SK-N-SH (cell line): ENCODE measurements at regions not wholly inside any gene's neighbourhood (a gene's known extent, or its start where the extent isn't known, plus 50 kb on each side); places are given as distances from the start of the nearest gene placed in this dataset.

ENCODE experiments used
- CTCF ChIA-PET: fragments of 300-600, 350-600 bp; formaldehyde crosslinking; extraction: SDS; loops from one replicate; lab custom pipeline; 2021; lab: Yijun Ruan, JAX
- POLR2A ChIA-PET: fragments of 350-600 bp; sonication (Branson Sonifier 250); formaldehyde crosslinking; extraction: SDS; loops from one replicate; lab custom pipeline; 2020; ENCODE audit warnings: antibody characterized with exemption, inconsistent platforms; lab: Yijun Ruan, JAX
- DNase-seq: peaks from one replicate; pipeline ENCODE4 v3.0.0; 2012
- H2AFZ ChIP-seq: fragments of 200-600 bp; sonication (generic); 2 replicates; pipeline ENCODE4 v1.8.1; 2016; ENCODE audit warnings: antibody characterized with exemption, mild to moderate bottlenecking, low read depth
- H3F3A ChIP-seq: fragments of 200-600 bp; sonication (generic); replicated peaks from 2 replicates; pipeline ENCODE3; 2016; ENCODE audit warnings: antibody characterized with exemption, mild to moderate bottlenecking; ENCODE audit not compliant: insufficient read depth
- H3K27ac ChIP-seq, 2 experiments: fragments of 200-500 bp in 1 of 2; fragments of 200-600 bp in 1 of 2; sonication (Bioruptor generic) in 1 of 2; sonication (generic), shearing (Covaris generic) in 1 of 2; 2 replicates each; pipeline versions ENCODE4 v1.5.1 to v1.6.1; 2014 to 2016; ENCODE audit warnings: low read depth in 2 of 2, inconsistent platforms in 1 of 2, low read length in 1 of 2, mild to moderate bottlenecking in 1 of 2, mixed read lengths in 1 of 2
- H3K27me3 ChIP-seq: fragments of 200-600 bp; sonication (generic), shearing (Covaris generic); 2 replicates; pipeline ENCODE4 v1.6.1; 2016; ENCODE audit warnings: mixed run types; ENCODE audit not compliant: insufficient read depth
- H3K36me3 ChIP-seq, 2 experiments: fragments of 200-500 bp in 1 of 2; fragments of 200-600 bp in 1 of 2; sonication (Bioruptor generic) in 1 of 2; sonication (generic) in 1 of 2; replicated peaks in 1 of 2; 2 replicates each; pipeline versions ENCODE3 to v1.5.1; 2014 to 2016; ENCODE audit warnings: low read length in 1 of 2, mild to moderate bottlenecking in 1 of 2; ENCODE audit not compliant: insufficient read depth in 2 of 2, control insufficient read depth in 1 of 2
- H3K4me1 ChIP-seq, 2 experiments: fragments of 200-500 bp in 1 of 2; fragments of 200-600 bp in 1 of 2; sonication (Bioruptor generic) in 1 of 2; sonication (generic), shearing (Covaris generic) in 1 of 2; 2 replicates each; pipeline versions ENCODE4 v1.5.1 to v1.6.1; 2014 to 2016; ENCODE audit warnings: low read depth in 1 of 2, low read length in 1 of 2, mixed run types in 1 of 2; ENCODE audit not compliant: insufficient read depth in 2 of 2, control insufficient read depth in 1 of 2
- H3K4me2 ChIP-seq: fragments of 200-600 bp; sonication (generic), shearing (Covaris generic); 2 replicates; pipeline ENCODE4 v1.6.1; 2017; ENCODE audit warnings: mixed run types
- H3K4me3 ChIP-seq, 2 experiments: fragments of 200-500 bp in 1 of 2; fragments of 200-600 bp in 1 of 2; sonication (Bioruptor generic) in 1 of 2; sonication (generic), shearing (Covaris generic) in 1 of 2; 2 replicates each; pipeline versions ENCODE4 v1.5.1 to v1.8.1; 2014 to 2016; ENCODE audit warnings: low read depth in 2 of 2, inconsistent platforms in 1 of 2, low read length in 1 of 2, mild to moderate bottlenecking in 1 of 2, mixed read lengths in 1 of 2, moderate library complexity in 1 of 2
- H3K79me2 ChIP-seq: fragments of 200-600 bp; sonication (generic); 2 replicates; pipeline ENCODE4 v1.8.1; 2017; ENCODE audit warnings: mild to moderate bottlenecking; ENCODE audit not compliant: insufficient read depth
- H3K9ac ChIP-seq: fragments of 200-600 bp; sonication (generic); 2 replicates; pipeline ENCODE4 v1.6.1; 2017; ENCODE audit warnings: mixed run types
- H3K9me2 ChIP-seq: fragments of 200-600 bp; sonication (generic); 2 replicates; pipeline ENCODE4 v1.6.1; 2017; ENCODE audit warnings: mixed run types
- H3K9me3 ChIP-seq: fragments of 200-600 bp; sonication (generic); 2 replicates; pipeline ENCODE4 v1.6.1; 2017; ENCODE audit warnings: mixed run types, mild to moderate bottlenecking, moderate library complexity
- H4K20me1 ChIP-seq: fragments of 200-600 bp; sonication (generic); 2 replicates; pipeline ENCODE4 v1.6.1; 2017; ENCODE audit warnings: mild to moderate bottlenecking, mixed run types; ENCODE audit not compliant: insufficient read depth
- CHD2 ChIP-seq: fragments of 150-350 bp; IDR thresholded peaks from 2 replicates; pipeline ENCODE4 v1.6.1; 2018; ENCODE audit warnings: low read length; ENCODE audit not compliant: partially characterized antibody
- ELF1 ChIP-seq: IDR thresholded peaks from 2 replicates; pipeline ENCODE4 v1.4.0; 2012
- EP300 ChIP-seq, 2 experiments: IDR thresholded peaks; 2 replicates each; pipeline versions ENCODE4 v1.4.0 to v1.6.1; 2012; ENCODE audit warnings: borderline replicate concordance in 1 of 2, low read depth in 1 of 2, low read length in 1 of 2
- EZH2phosphoT487 ChIP-seq: fragments of 200-600 bp; sonication (generic); IDR thresholded peaks from 2 replicates; pipeline ENCODE4 v1.6.1; 2017; ENCODE audit warnings: low read depth, mixed run types, mild to moderate bottlenecking, antibody characterized with exemption, moderate library complexity, borderline replicate concordance
- FOXJ3 ChIP-seq: sonication (generic); formaldehyde crosslinking; IDR thresholded peaks from 2 replicates; pipeline ENCODE4 v1.5.1; 2020; ENCODE audit warnings: mild to moderate bottlenecking, missing genetic modification reagents
- GABPA ChIP-seq: IDR thresholded peaks from 2 replicates; pipeline ENCODE4 v1.4.0; 2012; ENCODE audit warnings: low read depth, mild to moderate bottlenecking
- JUND ChIP-seq: IDR thresholded peaks from 2 replicates; pipeline ENCODE4 v1.4.0; 2012
- MEF2A ChIP-seq: IDR thresholded peaks from 2 replicates; pipeline ENCODE4 v1.4.0; 2012; ENCODE audit warnings: low read depth, borderline replicate concordance
- MXI1 ChIP-seq: IDR thresholded peaks from 2 replicates; pipeline ENCODE4 v1.6.1; 2012; ENCODE audit warnings: mild to moderate bottlenecking, low read depth, low read length, improper control_type of control experiment
- NFIC ChIP-seq: IDR thresholded peaks from 2 replicates; pipeline ENCODE4 v1.4.0; 2012; ENCODE audit warnings: borderline replicate concordance
- NRF1 ChIP-seq: IDR thresholded peaks from 2 replicates; pipeline ENCODE4 v1.6.1; 2012; ENCODE audit warnings: low read depth, mild to moderate bottlenecking, low read length
- POLR2AphosphoS5 ChIP-seq: IDR thresholded peaks from 2 replicates; pipeline ENCODE4 v1.6.1; 2012; ENCODE audit warnings: low read depth, low read length
- RAD21 ChIP-seq: IDR thresholded peaks from 2 replicates; pipeline ENCODE4 v1.6.1; 2012; ENCODE audit warnings: mild to moderate bottlenecking, low read length
- RFX5 ChIP-seq: IDR thresholded peaks from 2 replicates; pipeline ENCODE4 v1.6.1; 2012; ENCODE audit warnings: mild to moderate bottlenecking, improper control_type of control experiment, low read length
- SIN3A ChIP-seq: IDR thresholded peaks from 2 replicates; pipeline ENCODE4 v1.6.1; 2012; ENCODE audit warnings: low read depth, mild to moderate bottlenecking, low read length, moderate library complexity, borderline replicate concordance
- SMC3 ChIP-seq: IDR thresholded peaks from 2 replicates; pipeline ENCODE4 v1.6.1; 2012; ENCODE audit warnings: low read depth, low read length, improper control_type of control experiment
- TAF1 ChIP-seq: IDR thresholded peaks from 2 replicates; pipeline ENCODE4 v1.6.1; 2012; ENCODE audit warnings: low read depth, mild to moderate bottlenecking, low read length, moderate library complexity, borderline replicate concordance
- TCF12 ChIP-seq: IDR thresholded peaks from 2 replicates; pipeline ENCODE4 v1.4.0; 2012
- TEAD4 ChIP-seq: IDR thresholded peaks from 2 replicates; pipeline ENCODE4 v1.4.0; 2012; ENCODE audit warnings: mild to moderate bottlenecking, borderline replicate concordance; ENCODE audit not compliant: insufficient read depth
- USF2 ChIP-seq: fragments of 150-350 bp; IDR thresholded peaks from 2 replicates; pipeline ENCODE4 v1.6.1; 2017; ENCODE audit warnings: antibody characterized with exemption, low read length, low read depth, borderline replicate concordance
- YY1 ChIP-seq: IDR thresholded peaks from 2 replicates; pipeline ENCODE4 v1.4.0; 2012; ENCODE audit warnings: low read depth, mild to moderate bottlenecking
- WGBS: methylation state at CpG from one replicate; pipeline ENCODE4 v1.1.6; 2017; ENCODE audit warnings: low lambda C conversion rate; 5-methylcytosine and 5-hydroxymethylcytosine counted together
- TF ChIP-seq, protein P1 (sequence below): fragments of 200-600 bp; sonication (generic); IDR thresholded peaks from 2 replicates; pipeline ENCODE4 v1.6.1; 2017; ENCODE audit warnings: antibody characterized with exemption, mild to moderate bottlenecking, moderate library complexity
- TF ChIP-seq, protein P2 (sequence below): fragments of 150-350 bp; IDR thresholded peaks from 2 replicates; pipeline ENCODE4 v1.6.1; 2016; ENCODE audit warnings: mild to moderate bottlenecking, low read depth, low read length
- TF ChIP-seq, protein P3 (sequence below): IDR thresholded peaks from 2 replicates; pipeline ENCODE4 v1.4.0; 2012; ENCODE audit warnings: low read depth
- TF ChIP-seq, protein P4 (sequence below): IDR thresholded peaks from 2 replicates; pipeline ENCODE4 v1.6.1; 2012; ENCODE audit warnings: mild to moderate bottlenecking, low read depth, low read length, moderate library complexity

DNA sequence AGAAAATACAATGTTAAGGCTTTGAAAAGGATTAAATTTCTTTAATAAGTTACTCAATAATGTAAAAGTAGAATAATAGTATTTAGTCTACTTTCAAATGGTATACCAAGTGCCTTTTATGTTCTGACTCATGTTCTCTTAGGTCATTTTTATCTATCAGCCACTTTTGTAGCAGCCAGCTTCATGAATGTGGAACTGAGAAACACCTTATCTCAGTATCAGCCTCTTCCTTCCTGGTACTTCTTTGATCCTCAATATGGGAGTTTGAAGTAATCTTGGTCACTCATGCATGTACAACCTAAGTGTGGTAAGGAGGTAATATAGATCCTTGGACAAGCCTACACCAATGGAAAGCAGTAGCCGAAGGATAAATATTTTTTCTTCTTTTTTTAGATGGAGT is 180.4 kb upstream of the NRXN1 start:
- no peak for DNase-seq

GRCh38 chr2:51208521-51208920 is 176.6 kb upstream of the NRXN1 start:
- DNase-seq = no peak
- Histone ChIP-seq H3K9me3 (no peaks in the 10 kb centered on the region; the same call in 1 of the 2 replicates), H3K27ac (no peak overlapping the region), H2AFZ (no peak overlapping the region), H3K4me2 (no peak overlapping the region), H3K9me2 (no peaks in the 10 kb centered on the region), H3F3A (no peaks in the 10 kb centered on the region), H3K79me2 (no peaks in the 10 kb centered on the region), H3K4me1 (no peaks in the 10 kb centered on the region), H3K4me3 (no peak overlapping the region), H3K9ac (no peak overlapping the region), H3K27me3 (no peaks in the 10 kb centered on the region), H3K36me3 (no peaks in the 10 kb centered on the region), H4K20me1 (no peaks in the 10 kb centered on the region)
- WGBS = 32% methylated on average over 1 of the region's 1 CpG
- POLR2A ChIA-PET = no interaction called here
- CTCF ChIA-PET = no interaction called here
- TF ChIP-seq TAF1 = no peak
- no peak for TF ChIP-seq RAD21
- TF ChIP-seq, protein P1, sequence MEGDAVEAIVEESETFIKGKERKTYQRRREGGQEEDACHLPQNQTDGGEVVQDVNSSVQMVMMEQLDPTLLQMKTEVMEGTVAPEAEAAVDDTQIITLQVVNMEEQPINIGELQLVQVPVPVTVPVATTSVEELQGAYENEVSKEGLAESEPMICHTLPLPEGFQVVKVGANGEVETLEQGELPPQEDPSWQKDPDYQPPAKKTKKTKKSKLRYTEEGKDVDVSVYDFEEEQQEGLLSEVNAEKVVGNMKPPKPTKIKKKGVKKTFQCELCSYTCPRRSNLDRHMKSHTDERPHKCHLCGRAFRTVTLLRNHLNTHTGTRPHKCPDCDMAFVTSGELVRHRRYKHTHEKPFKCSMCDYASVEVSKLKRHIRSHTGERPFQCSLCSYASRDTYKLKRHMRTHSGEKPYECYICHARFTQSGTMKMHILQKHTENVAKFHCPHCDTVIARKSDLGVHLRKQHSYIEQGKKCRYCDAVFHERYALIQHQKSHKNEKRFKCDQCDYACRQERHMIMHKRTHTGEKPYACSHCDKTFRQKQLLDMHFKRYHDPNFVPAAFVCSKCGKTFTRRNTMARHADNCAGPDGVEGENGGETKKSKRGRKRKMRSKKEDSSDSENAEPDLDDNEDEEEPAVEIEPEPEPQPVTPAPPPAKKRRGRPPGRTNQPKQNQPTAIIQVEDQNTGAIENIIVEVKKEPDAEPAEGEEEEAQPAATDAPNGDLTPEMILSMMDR = no peak
- no peak for TF ChIP-seq EZH2phosphoT487
- TF ChIP-seq NRF1 = no peak
- TF ChIP-seq, protein P2, sequence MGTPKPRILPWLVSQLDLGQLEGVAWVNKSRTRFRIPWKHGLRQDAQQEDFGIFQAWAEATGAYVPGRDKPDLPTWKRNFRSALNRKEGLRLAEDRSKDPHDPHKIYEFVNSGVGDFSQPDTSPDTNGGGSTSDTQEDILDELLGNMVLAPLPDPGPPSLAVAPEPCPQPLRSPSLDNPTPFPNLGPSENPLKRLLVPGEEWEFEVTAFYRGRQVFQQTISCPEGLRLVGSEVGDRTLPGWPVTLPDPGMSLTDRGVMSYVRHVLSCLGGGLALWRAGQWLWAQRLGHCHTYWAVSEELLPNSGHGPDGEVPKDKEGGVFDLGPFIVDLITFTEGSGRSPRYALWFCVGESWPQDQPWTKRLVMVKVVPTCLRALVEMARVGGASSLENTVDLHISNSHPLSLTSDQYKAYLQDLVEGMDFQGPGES = no peak
- no peak for TF ChIP-seq EP300 (IDR thresholded peaks at IDR 0.05; ENCODE audit: borderline replicate concordance in 1 of 2, low read depth in 1 of 2, low read length in 1 of 2)
- TF ChIP-seq USF2 = no peak
- TF ChIP-seq TEAD4 = no peak
- no peak for TF ChIP-seq NFIC
- no peak for TF ChIP-seq SMC3
- no peak for TF ChIP-seq YY1
- no peak for TF ChIP-seq POLR2AphosphoS5
- TF ChIP-seq, protein P3, sequence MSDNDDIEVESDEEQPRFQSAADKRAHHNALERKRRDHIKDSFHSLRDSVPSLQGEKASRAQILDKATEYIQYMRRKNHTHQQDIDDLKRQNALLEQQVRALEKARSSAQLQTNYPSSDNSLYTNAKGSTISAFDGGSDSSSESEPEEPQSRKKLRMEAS = no peak
- no peak for TF ChIP-seq MEF2A
- TF ChIP-seq RFX5 = no peak
- TF ChIP-seq, protein P4, sequence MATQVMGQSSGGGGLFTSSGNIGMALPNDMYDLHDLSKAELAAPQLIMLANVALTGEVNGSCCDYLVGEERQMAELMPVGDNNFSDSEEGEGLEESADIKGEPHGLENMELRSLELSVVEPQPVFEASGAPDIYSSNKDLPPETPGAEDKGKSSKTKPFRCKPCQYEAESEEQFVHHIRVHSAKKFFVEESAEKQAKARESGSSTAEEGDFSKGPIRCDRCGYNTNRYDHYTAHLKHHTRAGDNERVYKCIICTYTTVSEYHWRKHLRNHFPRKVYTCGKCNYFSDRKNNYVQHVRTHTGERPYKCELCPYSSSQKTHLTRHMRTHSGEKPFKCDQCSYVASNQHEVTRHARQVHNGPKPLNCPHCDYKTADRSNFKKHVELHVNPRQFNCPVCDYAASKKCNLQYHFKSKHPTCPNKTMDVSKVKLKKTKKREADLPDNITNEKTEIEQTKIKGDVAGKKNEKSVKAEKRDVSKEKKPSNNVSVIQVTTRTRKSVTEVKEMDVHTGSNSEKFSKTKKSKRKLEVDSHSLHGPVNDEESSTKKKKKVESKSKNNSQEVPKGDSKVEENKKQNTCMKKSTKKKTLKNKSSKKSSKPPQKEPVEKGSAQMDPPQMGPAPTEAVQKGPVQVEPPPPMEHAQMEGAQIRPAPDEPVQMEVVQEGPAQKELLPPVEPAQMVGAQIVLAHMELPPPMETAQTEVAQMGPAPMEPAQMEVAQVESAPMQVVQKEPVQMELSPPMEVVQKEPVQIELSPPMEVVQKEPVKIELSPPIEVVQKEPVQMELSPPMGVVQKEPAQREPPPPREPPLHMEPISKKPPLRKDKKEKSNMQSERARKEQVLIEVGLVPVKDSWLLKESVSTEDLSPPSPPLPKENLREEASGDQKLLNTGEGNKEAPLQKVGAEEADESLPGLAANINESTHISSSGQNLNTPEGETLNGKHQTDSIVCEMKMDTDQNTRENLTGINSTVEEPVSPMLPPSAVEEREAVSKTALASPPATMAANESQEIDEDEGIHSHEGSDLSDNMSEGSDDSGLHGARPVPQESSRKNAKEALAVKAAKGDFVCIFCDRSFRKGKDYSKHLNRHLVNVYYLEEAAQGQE = no peak

More for the DNA sequence above, 180.4 kb upstream of the NRXN1 start:
- Histone ChIP-seq H3K27me3 (no peaks in the 10 kb centered on the region), H4K20me1 (no peaks in the 10 kb centered on the region), H3K27ac (no peak overlapping the region), H3K36me3 (no peaks in the 10 kb centered on the region), H3K4me2 (no peak overlapping the region), H3K79me2 (no peaks in the 10 kb centered on the region), H3K4me1 (no peaks in the 10 kb centered on the region), H3K9ac (no peak overlapping the region), H3K9me3 (no peaks in the 10 kb centered on the region; the same call in 1 of the 2 replicates), H3F3A (no peaks in the 10 kb centered on the region), H3K9me2 (no peaks in the 10 kb centered on the region), H2AFZ (no peak overlapping the region), H3K4me3 (no peak overlapping the region)
- ChIA-PET CTCF (no interaction called here), POLR2A (no interaction called here)
- TF ChIP-seq ELF1 = no peak
- TF ChIP-seq RFX5 = no peak
- no peak for TF ChIP-seq GABPA
- no peak for TF ChIP-seq EP300 (IDR thresholded peaks at IDR 0.05; ENCODE audit: borderline replicate concordance in 1 of 2, low read depth in 1 of 2, low read length in 1 of 2)
- no peak for TF ChIP-seq RAD21
- TF ChIP-seq JUND = no peak
- TF ChIP-seq SIN3A = no peak
- no peak for TF ChIP-seq TCF12
- no peak for TF ChIP-seq FOXJ3
- TF ChIP-seq SMC3 = no peak
- no peak for TF ChIP-seq MXI1
- no peak for TF ChIP-seq CHD2
- WGBS = 0% methylated on average over 1 of the region's 1 CpG
